ENCODE measurements at regions not wholly inside any gene's neighbourhood (a gene's known extent, or its start where the extent isn't known, plus 50 kb on each side); places are given as distances from the start of the nearest gene placed in this dataset.

DNA sequence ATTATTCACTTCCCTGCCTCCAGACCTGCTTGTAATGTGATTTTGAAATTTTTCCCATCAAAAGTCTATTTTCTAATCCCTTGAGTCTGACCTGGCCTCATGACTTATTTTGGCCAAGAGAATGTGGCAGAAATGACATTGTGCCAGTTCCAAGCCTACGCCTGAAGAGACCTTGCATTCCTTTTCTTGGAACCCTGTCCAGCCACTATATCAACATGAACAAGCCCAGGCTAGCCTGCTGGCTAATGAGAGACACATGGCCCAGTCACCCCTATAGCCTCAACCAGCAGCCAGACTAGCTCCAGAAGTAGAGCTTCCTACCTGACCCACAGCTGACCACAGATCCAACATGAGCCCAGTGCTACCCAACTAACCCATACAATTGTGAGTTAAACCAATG is 121.1 kb upstream of the ACP3 start:
- DNase-seq = no peak

DNA sequence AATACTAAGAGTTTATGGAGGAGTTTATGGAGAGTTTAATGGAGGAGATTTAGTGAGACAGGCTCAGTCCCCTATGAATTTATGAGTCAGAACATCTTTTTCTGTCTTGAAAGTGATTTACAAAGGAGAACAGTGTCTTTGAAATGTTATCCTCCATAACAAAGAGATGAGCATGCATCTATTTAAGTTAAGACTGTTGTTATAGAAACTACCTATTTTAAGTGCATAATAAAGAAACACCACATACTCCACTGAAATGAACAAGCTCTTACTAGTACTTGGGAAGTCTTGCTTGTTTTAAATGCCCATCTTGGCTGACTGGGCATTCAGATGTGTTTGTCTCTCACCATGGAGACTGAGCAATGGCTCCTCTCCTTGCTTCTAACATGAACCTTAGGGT is 118.7 kb upstream of the ACP3 start:
- DNase-seq = no peak

DNA sequence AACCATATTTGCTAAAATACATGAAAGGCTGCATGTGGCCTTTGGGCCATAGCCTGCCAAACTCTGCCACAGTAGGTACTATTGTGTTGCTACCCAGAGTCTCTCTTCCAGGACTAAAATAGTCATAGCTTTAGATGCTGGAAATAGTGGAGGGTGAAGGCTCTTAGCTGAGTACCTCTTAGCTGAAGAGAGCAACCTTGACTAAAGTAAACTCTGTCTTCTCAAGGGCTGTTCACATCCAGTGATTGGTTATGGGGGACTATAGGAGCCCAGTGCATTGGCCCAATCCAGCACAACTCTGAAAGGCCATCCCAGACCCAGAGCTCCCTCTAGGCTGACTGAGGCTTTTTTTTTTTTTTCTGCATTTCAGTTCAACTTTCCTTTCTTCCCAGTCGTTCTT is 117.8 kb upstream of the ACP3 start:
- no peak for DNase-seq

DNA sequence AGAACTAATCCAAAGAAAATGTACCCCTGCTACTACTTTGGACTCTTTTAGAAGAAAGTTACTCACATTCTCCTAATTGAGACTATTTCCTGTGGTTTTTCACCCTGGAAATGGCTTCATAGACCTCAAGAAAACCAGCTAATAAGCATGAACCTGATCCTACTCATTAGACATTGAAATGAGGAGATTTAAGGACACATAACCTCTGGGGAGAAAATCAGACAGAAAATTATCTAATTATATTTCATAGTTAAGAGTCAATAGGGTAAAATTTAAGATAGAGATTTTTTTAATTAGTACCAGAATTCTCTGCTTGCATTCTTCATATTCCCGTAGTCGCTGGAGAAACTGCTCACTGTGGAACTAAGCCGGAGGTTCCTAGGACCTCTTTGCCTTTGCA is 114.6 kb upstream of the ACP3 start:
- no peak for DNase-seq

DNA sequence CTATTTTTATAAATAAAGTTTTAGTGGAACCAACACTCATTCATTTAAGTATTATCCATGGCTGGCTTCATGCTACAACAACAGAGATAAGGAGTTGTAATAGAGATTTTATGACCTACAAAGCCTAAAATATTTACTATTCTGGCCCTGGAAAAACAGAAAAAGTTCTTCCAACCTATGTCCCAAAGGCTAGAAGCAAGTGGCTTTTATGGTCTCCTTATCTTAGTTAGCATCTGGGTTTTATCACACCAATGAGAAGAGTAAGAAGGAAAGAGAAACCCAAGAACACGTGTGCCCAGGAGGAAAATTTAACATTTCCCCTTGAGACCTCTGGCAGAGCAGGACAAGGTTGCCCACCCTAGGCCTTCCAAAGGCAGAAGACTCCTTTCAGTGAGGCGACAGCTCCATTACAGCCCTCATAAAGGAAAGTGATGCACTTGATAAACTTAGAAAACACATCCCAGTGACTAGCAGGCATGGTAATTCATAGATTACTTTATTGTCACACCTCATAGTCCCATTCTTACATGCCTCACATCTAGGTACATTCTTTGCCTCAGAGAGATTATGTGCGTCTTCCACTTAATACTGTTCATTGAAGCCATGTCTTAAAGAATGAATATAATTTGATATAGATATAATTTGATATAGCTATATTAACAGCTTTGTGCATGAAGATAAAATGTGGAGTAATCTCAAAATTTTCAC is 113.2 kb upstream of the ACP3 start:
- DNase-seq = no peak

DNA sequence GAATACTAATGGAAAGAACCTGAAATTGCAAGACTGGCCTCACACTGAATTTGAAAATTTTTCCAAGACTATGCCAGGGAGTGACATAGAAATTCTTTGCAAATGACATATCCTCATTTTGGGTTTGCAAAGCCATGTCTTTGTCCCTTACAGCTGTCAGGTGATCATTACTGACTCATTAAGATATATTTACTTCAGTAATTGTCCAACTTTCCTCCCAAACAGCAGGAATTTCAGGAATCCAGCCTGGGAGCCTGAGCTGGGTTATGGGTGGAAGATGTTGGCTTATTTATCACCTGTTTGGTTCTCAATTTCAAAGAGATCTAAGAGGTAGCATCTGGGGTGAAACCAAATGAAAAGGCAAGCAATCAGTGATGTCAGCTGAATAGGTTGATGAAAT is 111.6 kb upstream of the ACP3 start:
- DNase-seq = no peak

DNA sequence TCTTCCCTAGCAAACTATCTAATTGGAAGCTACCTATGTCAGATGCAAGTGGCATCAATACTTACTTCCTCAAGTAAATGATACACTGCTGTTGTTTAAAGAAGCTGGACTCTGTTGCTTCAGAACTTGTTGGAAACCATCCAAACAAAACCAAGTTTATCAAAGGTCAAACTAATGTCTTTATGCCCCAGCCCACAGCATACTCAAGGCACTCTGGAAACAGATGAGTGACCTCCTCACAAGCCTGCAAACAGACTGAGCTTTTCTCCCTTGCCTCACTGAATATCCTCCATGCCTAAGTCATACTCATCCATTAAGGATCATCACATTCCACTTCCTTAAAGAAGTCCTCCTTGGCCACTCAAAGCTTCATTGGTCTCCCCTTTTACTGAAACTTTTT is 107.4 kb upstream of the ACP3 start:
- DNase-seq = no peak

DNA sequence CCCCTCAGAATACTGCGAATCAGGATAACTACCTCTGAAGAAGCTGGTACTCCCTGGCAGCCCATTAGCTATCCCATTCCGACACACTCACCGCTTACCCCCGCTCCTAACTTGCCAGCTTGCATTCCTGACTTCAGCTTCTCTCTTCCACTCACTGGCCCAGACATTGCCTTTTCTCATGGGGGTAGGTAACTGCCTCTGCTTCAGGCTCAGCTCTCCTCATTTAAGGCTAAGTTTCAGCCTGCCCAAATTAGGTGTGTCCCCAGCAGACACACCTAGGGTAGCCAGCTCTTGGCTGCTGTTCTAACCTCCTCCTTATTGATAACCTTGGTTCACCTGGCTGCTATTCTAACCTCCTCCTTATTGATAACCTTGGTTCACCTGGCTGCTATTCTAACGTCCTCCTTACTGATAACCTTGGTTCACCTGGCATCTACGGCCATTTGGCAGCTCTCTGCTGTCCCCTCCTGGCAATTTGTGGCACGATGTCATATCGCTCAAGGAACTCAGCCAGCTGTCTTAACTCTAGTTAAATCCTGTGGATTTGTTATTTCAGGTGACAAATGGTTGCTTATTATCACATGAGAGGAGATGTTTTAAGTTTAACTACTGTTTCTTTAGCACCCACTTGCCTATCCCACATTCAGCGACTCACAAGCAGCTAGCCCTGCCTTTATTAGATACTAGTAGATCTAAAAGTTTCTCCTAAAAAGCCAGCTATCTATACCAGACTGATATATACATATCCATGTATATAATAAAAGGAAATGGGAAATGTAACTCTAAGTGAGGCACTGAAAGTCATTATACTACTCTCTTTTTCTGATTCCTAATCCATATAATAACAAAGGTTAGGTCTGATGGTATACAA is 106.5 kb upstream of the ACP3 start:
- DNase-seq = peak; percentile 18

DNA sequence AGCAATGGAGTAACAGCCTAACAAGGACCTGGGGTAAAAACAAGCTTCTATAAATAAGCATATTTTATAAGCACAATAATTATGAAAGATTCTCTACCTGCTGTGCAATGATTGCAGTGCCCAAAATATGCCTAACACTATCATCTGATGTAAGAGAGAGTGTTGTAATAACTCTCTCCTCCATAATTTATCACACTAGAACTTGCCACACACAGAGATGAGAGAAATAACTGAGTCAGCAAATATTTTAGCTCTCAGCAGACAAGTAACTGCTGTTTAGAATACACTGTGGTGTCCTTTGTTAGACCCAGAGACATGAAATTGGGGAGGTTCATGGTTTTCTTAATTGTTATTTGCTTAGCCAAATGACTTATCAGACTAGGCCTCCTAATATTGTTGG is 105.3 kb upstream of the ACP3 start:
- DNase-seq = no peak

DNA sequence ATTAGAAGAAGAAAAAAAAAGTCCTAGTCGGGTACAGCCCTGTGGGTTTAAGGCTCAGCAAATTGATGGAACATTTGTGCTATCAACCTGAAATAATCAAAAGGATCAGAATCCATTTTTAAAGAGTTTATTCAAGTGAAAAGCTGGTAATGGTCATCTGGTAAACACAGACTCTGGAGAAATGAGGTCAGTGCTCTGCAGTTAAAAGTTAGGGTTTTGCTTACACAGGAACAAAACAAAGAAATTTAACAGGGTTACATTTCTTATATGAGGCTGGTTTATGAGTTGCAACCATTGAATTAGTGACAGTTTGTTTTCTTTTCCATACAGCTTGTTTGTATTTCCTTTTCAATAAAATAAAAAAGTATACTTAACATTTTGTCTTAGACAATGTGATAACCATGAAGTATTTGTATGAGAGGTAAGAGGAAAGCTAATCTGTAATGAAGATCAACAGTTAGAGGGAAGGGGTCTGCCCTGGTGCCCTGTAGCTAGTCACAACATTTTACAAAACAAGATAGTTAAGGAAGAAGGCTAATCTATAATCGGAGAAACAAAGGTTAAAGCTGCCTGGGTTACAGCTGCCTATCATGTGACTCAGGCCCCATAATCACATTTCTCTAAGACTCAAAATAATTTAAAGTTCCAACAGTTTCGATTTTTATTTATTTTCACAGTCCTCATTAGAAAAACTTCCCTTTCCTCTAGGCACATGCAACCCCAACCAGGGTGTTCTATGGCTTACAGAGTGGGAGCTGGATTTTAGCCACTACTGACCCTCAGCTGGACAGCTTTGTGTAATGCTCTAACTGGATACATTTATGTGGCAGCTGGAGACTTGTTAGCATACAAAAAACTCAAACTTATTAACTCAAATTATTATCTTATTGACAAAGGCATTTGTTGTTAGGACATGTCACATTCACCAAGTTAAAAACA is 98.1 kb upstream of the ACP3 start:
- no peak for DNase-seq

DNA sequence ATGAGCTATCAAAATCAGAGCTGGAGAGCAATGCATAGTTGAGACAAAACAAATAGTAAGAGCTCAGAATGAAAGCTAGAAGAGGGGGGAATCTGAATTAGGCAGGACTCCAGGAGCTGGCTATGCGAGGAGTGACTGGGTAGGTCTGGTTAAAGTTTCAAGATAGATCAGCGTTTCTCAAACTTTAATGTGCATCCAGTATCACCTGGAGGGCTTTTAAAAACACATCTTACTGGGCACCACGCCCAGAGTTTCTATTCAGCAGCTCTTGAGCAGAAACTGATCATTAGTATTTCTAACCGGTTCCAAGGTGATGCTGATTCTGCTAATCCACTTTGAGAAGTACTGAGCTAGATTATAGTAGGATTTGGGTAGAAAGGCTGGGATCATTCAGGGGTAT is 96.2 kb upstream of the ACP3 start:
- no peak for DNase-seq

DNA sequence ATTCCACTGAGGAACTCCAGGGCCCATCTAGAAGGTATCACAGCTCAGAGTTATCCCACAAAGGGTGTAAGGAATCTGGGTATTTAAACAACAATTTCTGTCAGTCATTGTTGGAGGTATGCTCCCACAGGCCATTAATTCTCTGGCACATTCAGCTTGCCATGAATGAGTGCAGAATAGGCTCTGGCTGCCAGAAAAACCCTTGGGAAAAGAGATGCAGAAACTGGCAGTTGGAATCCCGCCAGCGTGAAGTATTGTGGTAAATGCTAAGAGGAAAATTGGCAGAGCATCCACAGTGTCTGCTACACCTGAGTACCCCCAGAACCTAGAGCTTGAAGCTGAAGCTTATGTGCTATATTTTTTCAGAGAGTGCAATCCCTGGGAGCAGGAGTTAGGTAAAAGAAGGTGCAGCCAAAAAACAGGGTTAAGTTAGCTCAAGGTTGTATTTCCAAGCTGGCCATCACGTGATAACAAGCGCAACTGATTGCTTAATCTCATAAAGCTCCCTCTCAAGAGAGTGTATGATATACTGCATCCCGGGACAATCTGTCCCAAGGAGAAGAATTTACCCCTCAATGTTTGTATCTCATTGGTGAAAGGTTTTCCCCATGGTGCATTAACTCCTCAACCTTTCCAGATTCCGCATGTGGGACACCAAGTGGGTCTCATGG is 94.2 kb upstream of the ACP3 start:
- no peak for DNase-seq

DNA sequence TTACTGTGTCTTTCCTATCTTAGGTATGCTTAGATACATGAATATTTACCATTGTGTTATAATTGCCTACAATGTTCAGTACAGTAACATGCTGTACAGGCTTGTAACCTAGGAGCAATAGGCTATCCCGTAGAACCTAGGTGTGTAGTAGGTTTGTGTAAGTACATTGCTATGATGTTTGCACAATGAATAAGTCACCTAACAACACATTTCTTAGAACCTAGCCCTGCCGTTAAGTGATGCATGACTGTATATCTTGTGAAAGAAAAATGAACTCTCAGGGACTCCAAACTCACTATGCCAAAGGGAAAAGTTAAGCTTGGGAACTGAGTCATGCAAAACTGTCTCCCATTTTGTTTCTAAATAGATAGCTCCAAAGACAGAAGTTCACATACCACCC is 91.5 kb upstream of the ACP3 start:
- no peak for DNase-seq

DNA sequence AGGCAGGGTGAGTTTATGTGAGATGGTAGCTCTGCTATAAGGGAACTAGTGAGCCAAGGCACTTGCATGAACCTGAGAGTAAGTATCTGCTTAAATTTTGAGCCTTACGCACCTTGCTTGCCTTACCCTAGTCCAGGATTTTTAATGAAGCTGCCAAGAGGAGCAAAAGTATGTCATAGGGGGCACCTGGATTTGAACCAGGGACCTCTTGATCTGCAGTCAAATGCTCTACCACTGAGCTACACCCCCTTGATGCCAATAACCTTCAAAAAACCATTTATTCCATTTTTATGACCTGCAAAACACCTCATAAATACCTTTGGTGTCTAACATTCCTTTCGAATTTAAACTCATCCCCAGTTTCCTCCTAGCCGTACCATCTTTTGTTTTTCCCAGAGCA is 88.3 kb upstream of the ACP3 start:
- no peak for DNase-seq

DNA sequence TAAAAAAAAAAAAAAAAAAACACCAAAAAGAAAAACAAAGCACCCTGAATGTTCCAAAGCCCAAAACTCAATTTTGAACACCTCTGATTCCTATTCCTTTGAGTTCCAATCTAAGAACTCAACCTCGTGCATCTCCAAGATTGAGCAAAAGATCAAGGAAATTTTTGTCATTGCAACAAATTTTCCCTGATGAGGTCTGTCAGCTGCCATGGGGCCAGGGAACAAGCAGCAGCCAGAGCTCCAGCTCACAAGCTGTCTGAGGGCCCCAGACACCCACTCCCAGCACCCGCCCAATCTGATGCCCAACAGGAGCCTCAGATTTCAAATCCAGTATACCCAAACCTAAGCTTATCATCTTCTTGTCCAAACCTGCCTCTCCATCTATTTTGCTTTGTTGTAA is 87.6 kb upstream of the ACP3 start:
- DNase-seq = no peak

DNA sequence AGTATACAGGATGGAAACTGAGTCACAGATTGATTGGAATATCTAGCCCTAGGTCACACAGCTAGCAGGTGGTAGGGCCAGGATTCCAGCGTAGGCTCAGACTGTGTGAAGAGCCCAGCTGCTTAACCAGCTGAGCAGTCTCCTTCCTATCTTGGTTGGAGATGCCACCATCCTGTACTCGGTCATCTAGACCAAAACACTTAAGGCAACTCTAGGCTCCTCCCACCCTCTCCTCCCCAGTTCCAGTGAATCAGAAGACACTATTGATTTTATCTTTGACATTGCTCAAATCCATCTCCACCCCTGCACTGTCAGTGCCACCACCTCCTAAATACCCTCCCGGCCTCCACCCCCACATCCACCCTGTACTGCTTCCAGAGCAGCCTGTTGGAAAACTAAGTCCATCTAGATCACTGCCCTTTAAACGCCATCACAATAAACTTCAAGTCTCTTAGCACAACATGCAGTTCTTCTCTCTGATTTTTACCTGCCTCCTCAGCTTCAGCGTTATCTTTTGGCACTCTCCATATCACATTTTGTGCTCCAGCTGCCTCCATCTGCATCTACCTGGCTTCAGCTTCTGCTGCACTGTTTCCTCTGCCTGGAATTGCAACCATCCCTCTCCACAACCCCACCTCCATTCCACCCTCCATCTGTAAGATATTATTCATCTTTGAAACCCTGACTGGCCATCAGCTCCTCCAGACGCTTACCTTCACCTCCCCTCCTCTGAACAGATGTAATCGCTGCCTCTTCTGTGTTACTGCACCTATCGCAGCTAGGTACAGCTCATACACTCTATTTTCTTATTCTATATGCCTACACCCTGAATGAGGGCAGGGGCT is 86.8 kb upstream of the ACP3 start:
- DNase-seq = no peak

DNA sequence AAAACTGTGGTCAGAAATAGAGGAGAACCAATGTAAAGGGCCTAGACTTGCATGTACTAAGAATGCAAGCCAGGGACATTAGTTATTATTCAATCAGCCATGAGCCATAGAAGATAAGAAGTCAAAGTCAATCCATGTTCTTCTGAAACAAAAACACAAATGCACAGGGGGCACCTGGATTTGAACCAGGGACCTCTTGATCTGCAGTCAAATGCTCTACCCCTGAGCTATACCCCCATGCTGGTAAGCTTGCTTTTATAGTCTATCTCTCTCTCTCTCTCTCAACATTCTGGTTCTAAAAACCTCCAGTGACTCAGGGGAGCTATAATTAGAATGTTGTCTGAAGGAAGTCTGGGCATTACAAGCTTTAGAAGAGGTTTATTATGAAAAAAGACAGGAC is 85.6 kb upstream of the ACP3 start:
- no peak for DNase-seq

DNA sequence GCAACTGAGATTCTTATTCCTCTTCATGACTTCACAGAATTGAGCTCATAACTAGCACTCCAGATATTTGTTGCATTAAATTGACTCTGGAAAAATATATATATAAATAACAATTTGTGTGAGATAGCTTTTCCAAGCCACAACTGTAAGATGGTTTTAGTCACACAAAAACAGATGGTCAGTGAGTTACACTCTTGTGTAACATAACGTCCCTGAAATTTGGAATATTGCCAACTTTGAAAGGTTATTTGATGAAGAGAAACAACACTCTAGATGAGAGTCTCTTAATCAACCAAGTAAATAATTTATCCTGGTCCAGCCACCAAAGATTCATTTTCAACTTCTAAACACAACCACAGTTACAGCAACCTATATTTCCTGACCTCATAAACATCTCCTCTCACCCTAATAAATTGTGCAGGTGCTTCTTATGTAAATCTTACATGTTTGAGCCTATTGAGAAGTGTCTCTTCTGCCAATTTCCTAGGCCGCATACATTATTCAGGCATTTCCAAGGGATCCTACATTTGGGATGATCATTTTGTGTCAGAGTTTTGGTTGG is 84.9 kb upstream of the ACP3 start:
- no peak for DNase-seq

DNA sequence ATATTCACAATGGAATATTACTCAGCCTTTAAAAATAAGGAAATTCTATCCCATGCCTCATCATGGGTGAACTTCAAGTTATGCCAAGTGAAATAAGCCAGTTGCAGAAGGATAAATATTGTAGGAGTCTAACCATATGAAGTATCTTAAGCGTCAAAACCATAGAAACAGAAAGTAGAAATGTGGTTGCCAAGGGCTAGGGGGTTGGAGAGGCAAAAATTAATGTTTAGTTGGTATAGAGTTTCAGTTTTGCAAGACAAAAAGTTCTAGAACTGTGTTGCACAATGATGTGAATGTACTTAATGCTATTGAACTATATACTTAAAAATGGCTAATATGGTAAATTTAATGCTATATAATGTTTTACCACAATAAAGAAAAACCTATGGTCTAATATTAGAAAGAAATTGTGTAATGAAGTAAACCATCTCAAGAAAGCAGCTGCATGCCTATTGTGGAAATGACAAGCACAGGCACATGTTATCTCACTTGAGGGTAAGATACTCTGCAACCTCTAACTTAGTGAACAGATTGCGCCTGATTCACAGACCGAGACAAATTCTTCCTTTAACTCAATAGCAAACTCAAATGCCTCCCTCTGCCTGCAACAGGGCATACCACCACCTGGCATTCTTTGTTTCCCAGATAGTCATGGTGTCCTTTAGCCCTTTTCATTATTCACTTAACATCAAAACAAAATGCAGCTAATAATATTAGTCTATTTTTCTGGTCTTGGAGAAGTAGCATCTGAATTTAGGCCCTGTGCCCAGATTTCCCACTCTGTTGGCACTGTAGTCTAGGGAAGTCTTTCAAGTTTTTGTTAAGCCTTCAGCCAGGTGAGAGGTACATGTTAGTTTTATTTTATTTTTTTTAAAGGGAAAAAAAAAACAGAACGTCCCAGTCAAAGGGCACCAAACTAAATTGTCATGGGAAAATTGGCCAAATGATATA is 80.2 kb upstream of the ACP3 start:
- no peak for DNase-seq

DNA sequence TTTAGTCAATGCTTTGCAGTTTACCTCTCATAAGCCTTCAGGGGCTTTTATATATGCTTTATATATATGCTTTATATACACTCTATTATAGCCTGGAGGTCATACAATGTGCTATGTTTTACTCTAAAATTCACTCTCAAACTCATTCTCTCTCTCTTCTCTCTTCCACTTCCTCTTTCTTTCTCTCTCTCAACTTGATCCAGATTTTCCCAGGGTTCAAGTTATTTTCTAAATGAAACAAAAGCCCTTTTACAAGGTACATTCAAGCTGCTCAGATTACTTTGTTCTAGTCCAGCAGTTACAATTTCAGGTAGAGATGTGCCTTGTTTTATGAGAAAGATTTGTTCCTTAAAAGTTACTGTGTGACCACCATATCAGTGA is 79.6 kb upstream of the ACP3 start:
- DNase-seq = no peak
